ENCODE measurements at regions not wholly inside any gene's neighbourhood (a gene's known extent, or its start where the extent isn't known, plus 50 kb on each side); places are given as distances from the start of the nearest gene placed in this dataset.

DNA sequence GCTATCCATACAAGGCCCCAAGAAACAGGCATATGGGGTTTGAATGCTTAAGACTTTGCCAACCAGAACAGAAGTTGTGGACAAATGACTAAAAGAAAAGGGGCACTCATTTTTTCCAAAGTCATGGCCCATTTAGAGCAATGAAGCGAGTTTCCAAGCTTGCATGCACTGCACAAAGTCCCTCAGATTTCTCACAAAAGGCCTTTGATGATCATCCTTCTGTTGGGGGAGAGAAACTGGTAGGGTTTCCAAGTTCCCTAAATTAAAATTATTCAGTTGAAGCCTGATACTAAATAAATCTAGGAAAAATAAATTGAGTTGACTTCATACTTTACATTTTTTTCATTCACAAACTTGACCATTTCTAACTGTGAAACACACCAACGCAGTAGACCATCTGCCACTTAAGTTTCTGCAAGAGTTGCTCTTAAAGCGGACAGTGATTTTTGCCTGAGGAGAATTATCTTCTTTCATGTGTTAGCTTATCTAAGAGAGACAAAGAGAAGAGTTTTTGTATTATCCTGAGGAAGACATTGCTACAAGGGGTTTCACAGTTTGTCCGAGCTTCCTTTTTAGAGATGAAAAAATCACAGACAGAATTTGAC is 139.2 kb downstream of the SEC16B start:
- no peak overlapping the region for H3K27ac Mint-ChIP-seq (ENCODE audit: low read depth)
- no peaks in the 10 kb centered on the region for H3K4me1 Mint-ChIP-seq
- DNase-seq (ENCODE audit: low spot score in 2 of 2), result no peak
- H3K4me3 Mint-ChIP-seq, result no peak overlapping the region
- H3K9me3 Mint-ChIP-seq, result peaks cover 15% of the 10 kb centered on the region
- H3K27me3 Mint-ChIP-seq, result no peaks in the 10 kb centered on the region
- H3K36me3 Mint-ChIP-seq (ENCODE audit: insufficient read depth), result no peaks in the 10 kb centered on the region
- no peak for ATAC-seq (replicated peaks; ENCODE audit: extremely low read depth, poor library complexity, severe bottlenecking)

DNA sequence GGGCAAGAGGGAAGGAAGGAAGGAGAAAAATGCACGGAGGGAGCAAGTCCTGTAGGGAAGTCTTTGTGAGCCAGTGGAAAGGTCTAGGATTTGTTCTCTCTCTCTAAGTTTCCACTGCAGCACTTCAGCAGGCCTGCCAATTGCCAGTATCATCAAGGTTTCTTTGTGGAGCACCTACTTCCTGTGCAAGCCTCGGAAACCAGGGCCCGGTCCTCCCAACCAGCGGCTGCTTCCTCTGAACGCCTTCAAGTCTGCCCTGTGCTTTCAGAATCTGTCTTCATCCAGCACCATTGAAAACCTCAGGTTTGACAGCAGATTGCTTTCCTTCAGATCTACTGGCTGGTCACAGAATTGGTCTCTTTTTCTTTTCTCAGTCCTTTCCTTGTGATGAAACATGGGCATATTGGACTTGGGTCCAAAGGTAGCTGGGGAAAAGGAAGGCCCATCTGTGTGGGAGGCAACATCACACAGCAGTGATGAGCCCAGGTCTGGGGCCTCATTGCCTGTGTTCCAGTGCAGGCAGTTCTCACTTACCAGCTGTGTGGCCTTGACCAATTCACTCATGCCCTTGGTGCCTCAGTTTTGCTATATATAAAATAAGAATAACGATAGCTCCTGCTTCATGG is 144.5 kb downstream of the SEC16B start:
- no peak for ATAC-seq (replicated peaks; ENCODE audit: extremely low read depth, poor library complexity, severe bottlenecking)
- H3K4me1 Mint-ChIP-seq, result no peaks in the 10 kb centered on the region
- peaks cover 10% of the 10 kb centered on the region for H3K9me3 Mint-ChIP-seq
- DNase-seq (ENCODE audit: low spot score in 2 of 2), result no peak
- no peak overlapping the region for H3K27ac Mint-ChIP-seq (ENCODE audit: low read depth)
- H3K4me3 Mint-ChIP-seq, result no peak overlapping the region
- no peaks in the 10 kb centered on the region for H3K36me3 Mint-ChIP-seq (ENCODE audit: insufficient read depth)
- H3K27me3 Mint-ChIP-seq, result no peaks in the 10 kb centered on the region

DNA sequence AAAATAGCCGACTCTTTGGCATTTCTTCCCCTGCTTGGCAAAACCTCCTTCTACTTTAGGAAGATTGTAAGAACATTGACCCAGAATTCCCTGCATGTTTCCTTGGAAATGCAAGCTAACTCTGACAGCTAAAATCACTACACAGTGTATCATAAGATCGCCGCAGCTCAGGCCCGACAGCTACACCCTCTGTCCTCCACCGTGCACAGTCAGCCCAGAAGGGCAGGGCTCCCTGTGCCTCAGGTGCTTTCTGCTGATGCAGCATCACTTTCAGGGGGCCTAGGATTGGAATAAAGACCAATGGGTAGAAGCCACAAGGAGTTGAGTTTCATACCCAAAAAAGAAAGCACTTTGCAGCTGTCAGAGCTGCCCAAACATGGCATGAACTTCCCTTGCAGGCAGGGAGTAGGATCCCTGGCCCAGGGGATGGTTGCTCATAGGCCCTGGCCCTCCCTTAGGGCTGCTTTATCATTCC is 145.3 kb downstream of the SEC16B start:
- no peak overlapping the region for H3K4me3 Mint-ChIP-seq
- peaks cover 12% of the 10 kb centered on the region for H3K9me3 Mint-ChIP-seq
- DNase-seq (ENCODE audit: low spot score in 2 of 2) (no peak), ATAC-seq (replicated peaks; ENCODE audit: extremely low read depth, poor library complexity, severe bottlenecking) (no peak)
- no peak overlapping the region for H3K27ac Mint-ChIP-seq (ENCODE audit: low read depth)
- no peaks in the 10 kb centered on the region for H3K36me3 Mint-ChIP-seq (ENCODE audit: insufficient read depth)
- no peaks in the 10 kb centered on the region for H3K4me1 Mint-ChIP-seq
- H3K27me3 Mint-ChIP-seq, result no peaks in the 10 kb centered on the region

DNA sequence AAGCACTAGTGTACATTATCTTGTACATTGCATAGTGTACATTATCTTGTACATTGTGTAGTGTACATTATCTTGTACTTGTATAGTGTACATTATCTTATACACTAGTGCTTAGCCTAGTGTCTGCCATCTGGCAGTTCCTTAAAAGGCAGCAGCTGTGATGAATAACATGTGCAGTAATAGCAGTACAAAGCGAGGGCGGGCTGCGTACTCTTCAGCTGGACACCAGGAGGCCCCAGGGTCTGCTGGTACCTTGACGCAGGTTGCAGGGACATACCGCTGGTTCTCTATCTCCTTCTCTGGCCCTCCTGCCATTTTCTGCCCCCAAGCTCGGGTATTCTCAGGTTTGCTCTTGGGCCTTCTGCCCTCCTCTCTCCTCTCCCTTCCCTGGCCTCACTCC is 149.6 kb downstream of the SEC16B start:
- Mint-ChIP-seq H3K27ac (ENCODE audit: low read depth) (no peak overlapping the region), H3K27me3 (no peaks in the 10 kb centered on the region), H3K4me1 (no peaks in the 10 kb centered on the region), H3K36me3 (ENCODE audit: insufficient read depth) (no peaks in the 10 kb centered on the region), H3K4me3 (no peak overlapping the region), H3K9me3 (peaks cover 9% of the 10 kb centered on the region)
- ATAC-seq (replicated peaks; ENCODE audit: extremely low read depth, poor library complexity, severe bottlenecking), result no peak
- no peak for DNase-seq (ENCODE audit: low spot score in 2 of 2)

DNA sequence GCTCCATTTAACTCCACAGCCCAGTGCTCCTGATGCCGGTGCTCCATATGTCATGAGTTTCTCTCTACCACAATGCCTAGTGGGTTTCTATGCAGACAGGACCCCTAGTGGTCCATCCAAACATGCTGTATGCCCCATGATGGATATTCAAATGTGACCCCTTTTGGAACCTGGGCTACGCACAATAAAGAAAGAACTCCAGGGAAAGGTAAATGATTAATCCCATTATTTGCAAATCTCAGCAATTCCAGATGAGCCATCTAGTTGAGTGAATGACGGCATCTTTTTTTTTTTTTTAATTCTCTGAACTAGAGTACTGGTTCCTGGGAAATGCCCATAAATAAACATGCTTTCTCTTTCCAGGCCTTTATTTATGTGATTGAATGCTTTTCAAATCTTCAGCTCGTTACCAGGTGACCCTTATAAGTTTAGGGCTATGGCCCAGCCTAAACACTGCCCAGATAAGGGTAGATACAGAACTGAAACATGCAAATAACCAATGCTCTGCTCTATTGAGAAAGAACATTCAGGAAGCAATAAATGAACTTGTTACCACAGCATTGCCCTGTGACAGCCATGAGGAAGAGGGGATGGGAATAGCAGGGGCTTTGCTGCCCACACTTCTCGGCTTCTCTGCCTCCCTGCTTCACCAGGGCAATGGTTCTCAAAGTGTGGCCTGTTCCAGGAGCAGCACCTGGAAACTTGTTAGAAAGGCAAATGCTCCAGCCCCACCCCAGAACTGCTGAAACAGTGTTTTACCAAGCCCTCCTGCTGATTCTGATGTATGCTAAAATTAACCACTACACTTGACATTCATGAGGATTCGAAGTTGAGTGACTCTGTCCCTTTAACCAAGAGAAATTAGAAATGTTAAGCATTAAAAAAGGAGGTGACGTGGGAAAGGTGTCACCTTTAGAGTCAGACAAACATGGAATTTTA is 151.7 kb downstream of the SEC16B start:
- DNase-seq (ENCODE audit: low spot score in 2 of 2) (no peak), ATAC-seq (replicated peaks; ENCODE audit: extremely low read depth, poor library complexity, severe bottlenecking) (no peak)
- Mint-ChIP-seq H3K4me1 (no peaks in the 10 kb centered on the region), H3K4me3 (no peak overlapping the region), H3K9me3 (peaks cover 17% of the 10 kb centered on the region), H3K27me3 (no peaks in the 10 kb centered on the region), H3K27ac (ENCODE audit: low read depth) (no peak overlapping the region), H3K36me3 (ENCODE audit: insufficient read depth) (no peaks in the 10 kb centered on the region)

DNA sequence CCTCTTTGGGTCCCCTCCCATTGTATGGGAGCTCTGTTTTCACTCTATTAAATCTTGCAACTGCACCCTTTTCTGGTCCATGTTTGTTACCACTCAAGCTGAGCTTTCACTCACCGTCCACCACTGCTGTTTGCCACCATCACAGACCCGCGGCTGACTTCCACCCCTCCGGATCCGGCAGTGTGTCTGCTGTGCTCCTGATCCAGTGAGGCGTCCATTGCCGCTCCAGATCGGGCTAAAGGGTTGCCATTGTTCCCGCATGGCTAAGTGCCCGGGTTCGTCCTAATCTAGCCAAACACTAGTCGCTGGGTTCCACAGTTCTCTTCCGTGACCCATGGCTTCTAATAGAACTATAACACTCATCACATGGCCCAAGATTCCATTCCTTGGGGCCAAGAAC is 157.2 kb downstream of the SEC16B start:
- H3K4me1 Mint-ChIP-seq, result no peaks in the 10 kb centered on the region
- H3K36me3 Mint-ChIP-seq (ENCODE audit: insufficient read depth), result no peaks in the 10 kb centered on the region
- H3K27ac Mint-ChIP-seq (ENCODE audit: low read depth), result no peak overlapping the region
- H3K27me3 Mint-ChIP-seq, result no peaks in the 10 kb centered on the region
- DNase-seq (ENCODE audit: low spot score in 2 of 2) (no peak), ATAC-seq (replicated peaks; ENCODE audit: extremely low read depth, poor library complexity, severe bottlenecking) (no peak)
- H3K9me3 Mint-ChIP-seq, result peaks cover 11% of the 10 kb centered on the region
- H3K4me3 Mint-ChIP-seq, result no peak overlapping the region

DNA sequence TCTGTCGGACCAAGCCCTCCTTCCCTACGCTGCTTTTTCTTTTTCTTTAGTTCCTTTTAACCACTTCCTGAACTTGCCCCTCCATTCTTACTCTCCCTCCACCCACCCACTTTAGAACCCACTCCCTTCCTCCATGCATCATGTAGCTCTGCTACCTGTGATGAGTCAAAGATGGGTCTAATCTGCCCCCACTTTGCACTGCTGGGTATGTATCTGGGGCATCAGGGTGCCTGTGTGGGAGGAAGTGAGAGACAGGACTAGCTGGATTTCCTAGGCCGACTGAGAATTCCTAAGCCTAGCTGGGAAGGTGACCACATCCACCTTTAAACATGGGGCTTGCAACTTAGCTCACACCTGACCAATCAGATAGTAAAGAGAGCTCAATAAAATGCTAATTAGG is 157.7 kb downstream of the SEC16B start:
- ATAC-seq (replicated peaks; ENCODE audit: extremely low read depth, poor library complexity, severe bottlenecking), result no peak
- Mint-ChIP-seq H3K36me3 (ENCODE audit: insufficient read depth) (no peaks in the 10 kb centered on the region), H3K4me3 (no peak overlapping the region)

DNA sequence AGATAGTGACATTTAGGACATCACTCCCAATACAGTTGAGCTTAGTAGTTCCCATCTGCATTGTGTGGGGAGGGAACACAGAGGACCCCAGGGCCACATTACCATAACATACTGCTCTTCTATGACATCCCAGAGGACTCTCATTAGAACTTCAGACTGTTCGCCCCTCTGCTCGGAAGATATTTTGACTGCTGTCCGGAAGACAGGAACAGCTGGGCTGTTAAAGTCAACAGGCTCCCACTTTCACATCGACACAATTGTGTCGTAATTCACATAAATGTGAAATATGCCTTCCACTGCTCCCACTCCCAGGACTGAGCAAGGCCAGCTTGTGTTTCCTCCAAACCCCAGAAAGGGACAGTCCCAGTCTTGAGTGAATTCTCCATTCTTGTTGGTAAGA is 158.4 kb downstream of the SEC16B start:
- DNase-seq (ENCODE audit: low spot score in 2 of 2) (no peak), ATAC-seq (replicated peaks; ENCODE audit: extremely low read depth, poor library complexity, severe bottlenecking) (no peak)
- no peak overlapping the region for H3K4me3 Mint-ChIP-seq
- no peaks in the 10 kb centered on the region for H3K36me3 Mint-ChIP-seq (ENCODE audit: insufficient read depth)
- peaks cover 11% of the 10 kb centered on the region for H3K9me3 Mint-ChIP-seq
- H3K27me3 Mint-ChIP-seq, result no peaks in the 10 kb centered on the region
- no peaks in the 10 kb centered on the region for H3K4me1 Mint-ChIP-seq
- H3K27ac Mint-ChIP-seq (ENCODE audit: low read depth), result no peak overlapping the region

More for the DNA sequence above, 157.7 kb downstream of the SEC16B start:
- Mint-ChIP-seq H3K27me3 (no peaks in the 10 kb centered on the region), H3K4me1 (no peaks in the 10 kb centered on the region), H3K27ac (ENCODE audit: low read depth) (no peak overlapping the region), H3K9me3 (peaks cover 11% of the 10 kb centered on the region)
- no peak for DNase-seq (ENCODE audit: low spot score in 2 of 2)

DNA sequence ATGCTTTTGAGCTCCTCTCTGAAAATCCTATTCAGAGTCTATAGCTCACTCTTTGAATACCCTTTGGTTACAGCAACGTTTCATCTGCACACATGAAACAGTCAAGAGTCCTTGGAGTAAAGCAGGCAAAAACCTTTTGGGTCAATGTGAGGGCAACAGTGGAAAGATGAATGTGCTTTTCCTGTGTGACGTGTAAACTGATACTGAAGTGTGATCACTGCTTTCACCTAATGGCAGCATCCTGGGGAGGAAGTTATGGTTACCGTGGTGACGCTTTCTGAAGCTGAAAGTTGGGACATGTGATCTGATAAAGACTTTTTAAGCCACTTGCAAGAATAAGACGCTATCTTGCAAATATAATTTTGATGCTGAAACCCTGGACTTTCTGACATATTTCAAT is 160.0 kb downstream of the SEC16B start:
- ATAC-seq (replicated peaks; ENCODE audit: extremely low read depth, poor library complexity, severe bottlenecking) (no peak), DNase-seq (ENCODE audit: low spot score in 2 of 2) (no peak)
- H3K27ac Mint-ChIP-seq (ENCODE audit: low read depth), result no peak overlapping the region
- H3K9me3 Mint-ChIP-seq, result peaks cover 11% of the 10 kb centered on the region
- no peak overlapping the region for H3K4me3 Mint-ChIP-seq
- no peaks in the 10 kb centered on the region for H3K36me3 Mint-ChIP-seq (ENCODE audit: insufficient read depth)
- H3K27me3 Mint-ChIP-seq, result no peaks in the 10 kb centered on the region
- no peaks in the 10 kb centered on the region for H3K4me1 Mint-ChIP-seq

DNA sequence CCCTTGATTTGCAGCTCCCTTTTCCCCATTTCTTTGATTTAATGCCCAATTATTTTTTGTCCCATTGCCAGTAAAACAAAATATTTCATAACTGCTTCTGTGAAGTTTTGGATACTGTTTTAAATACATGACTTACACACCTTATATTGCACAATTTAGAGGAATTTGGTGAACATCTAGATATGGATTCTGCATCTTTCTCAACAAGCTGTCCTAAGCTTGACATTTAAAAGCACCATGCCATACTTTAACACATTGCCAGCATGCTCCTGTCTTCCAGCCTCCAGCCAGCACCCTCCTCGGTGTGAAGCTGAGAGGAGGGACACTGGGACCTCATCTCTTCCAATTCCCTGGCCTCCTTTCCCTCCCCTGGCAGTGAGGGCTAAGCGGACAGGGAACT is 167.6 kb downstream of the SEC16B start:
- ATAC-seq (replicated peaks; ENCODE audit: extremely low read depth, poor library complexity, severe bottlenecking), result no peak
- Mint-ChIP-seq H3K4me3 (no peak overlapping the region), H3K36me3 (ENCODE audit: insufficient read depth) (no peaks in the 10 kb centered on the region), H3K27me3 (no peaks in the 10 kb centered on the region), H3K9me3 (peaks cover 12% of the 10 kb centered on the region), H3K27ac (ENCODE audit: low read depth) (no peak overlapping the region), H3K4me1 (no peaks in the 10 kb centered on the region)
- no peak for DNase-seq (ENCODE audit: low spot score in 2 of 2)

DNA sequence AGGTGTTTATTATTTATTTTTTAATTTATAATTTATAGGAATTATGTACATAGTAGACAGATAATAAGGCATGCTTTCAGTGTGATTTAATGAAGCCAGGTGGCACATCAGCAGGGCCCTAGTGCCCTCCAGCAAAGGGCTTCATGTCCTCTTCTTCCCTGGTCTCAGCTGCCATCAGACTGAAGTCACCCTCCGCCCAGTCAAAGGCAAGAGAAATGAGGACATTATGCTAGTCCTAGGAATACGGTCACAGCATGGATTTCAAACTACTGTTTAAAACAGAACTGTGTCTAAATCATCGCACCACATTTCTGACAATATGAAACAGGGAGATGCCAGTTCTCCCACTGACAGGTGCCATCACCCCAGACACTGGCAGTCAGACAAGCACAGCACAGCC is 168.1 kb downstream of the SEC16B start:
- H3K36me3 Mint-ChIP-seq (ENCODE audit: insufficient read depth), result peaks cover 2% of the 10 kb centered on the region
- H3K27ac Mint-ChIP-seq (ENCODE audit: low read depth), result no peak overlapping the region
- H3K27me3 Mint-ChIP-seq, result no peaks in the 10 kb centered on the region
- ATAC-seq (replicated peaks; ENCODE audit: extremely low read depth, poor library complexity, severe bottlenecking), result no peak
- DNase-seq (ENCODE audit: low spot score in 2 of 2), result no peak
- H3K4me1 Mint-ChIP-seq, result no peaks in the 10 kb centered on the region
- no peak overlapping the region for H3K4me3 Mint-ChIP-seq
- H3K9me3 Mint-ChIP-seq, result peaks cover 17% of the 10 kb centered on the region

DNA sequence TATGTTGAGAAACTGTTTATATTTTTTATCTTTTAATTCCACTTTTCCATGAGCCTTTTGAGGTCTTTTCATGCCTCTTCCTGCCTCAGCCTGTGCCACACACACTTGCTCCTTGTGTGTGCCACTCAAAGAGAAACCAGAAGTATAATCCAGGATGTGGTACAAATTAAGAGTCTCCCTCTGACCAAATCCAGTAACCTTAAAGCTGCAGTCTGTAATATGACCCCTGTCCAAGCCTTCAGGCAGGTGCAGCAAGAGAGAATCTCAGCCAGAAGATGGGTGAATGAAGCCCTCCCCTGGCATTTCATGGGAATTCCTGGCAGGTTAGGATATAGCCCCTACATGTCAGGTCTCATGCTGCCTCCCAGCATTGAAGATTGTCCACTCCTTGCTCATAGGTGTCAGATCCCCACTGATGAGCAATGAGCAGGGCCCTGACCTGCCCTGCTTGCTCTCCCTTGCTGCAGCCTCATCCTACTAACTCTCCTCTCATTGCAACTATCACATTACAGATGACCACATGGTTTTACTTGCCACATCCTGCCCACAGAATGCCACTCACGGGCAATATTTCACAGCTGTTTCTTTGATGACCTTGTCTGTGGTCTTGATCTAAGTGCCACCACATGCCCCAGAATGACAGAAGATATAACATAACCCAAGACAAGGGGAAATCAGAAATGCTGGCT is 169.3 kb downstream of the SEC16B start:
- Mint-ChIP-seq H3K9me3 (peaks cover 13% of the 10 kb centered on the region), H3K27me3 (no peaks in the 10 kb centered on the region), H3K27ac (ENCODE audit: low read depth) (no peak overlapping the region), H3K4me3 (no peak overlapping the region), H3K36me3 (ENCODE audit: insufficient read depth) (peaks cover 2% of the 10 kb centered on the region), H3K4me1 (no peaks in the 10 kb centered on the region)
- DNase-seq (ENCODE audit: low spot score in 2 of 2), result no peak
- no peak for ATAC-seq (replicated peaks; ENCODE audit: extremely low read depth, poor library complexity, severe bottlenecking)
